NB4 (cell line): ENCODE measurements at regions not wholly inside any gene's neighbourhood (a gene's known extent, or its start where the extent isn't known, plus 50 kb on each side); places are given as distances from the start of the nearest gene placed in this dataset.

Experiments
- POLR2A ChIP-seq: IDR thresholded peaks from 2 replicates; pipeline ENCODE4 v1.6.1; 2011; ENCODE audit warnings: mild to moderate bottlenecking; ENCODE audit not compliant: insufficient read length; ENCODE audit errors: extremely low read depth
- TF ChIP-seq, protein P1 (sequence below): IDR thresholded peaks from 2 replicates; pipeline ENCODE4 v1.6.1; 2011; ENCODE audit warnings: low read depth, low read length
- TF ChIP-seq, protein P2 (sequence below): IDR thresholded peaks from one replicate; pipeline ENCODE4 v1.5.1; 2012; ENCODE audit warnings: low read depth, low read length

DNA sequence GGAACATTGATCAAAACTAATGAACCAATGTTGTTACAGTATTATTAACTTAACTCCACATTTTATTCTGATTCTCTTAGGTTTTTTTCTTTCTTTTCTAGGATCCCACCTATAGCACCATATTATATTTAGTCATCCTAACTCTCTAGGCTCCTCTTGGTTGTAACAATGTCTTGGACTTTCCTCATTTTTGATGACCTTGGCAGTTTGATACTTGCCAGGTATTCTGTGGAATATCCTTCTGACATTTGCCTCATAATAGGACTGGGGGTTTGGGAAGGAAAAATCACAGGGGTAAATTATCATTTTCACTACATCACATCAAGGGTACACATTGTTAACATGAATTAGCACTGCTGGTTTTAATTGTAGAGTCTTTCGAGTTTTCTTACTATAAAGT, 851.6 kb upstream of the SOX9 start:
- TF ChIP-seq, protein P1, sequence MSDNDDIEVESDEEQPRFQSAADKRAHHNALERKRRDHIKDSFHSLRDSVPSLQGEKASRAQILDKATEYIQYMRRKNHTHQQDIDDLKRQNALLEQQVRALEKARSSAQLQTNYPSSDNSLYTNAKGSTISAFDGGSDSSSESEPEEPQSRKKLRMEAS: no peak
- no peak for TF ChIP-seq POLR2A
- TF ChIP-seq, protein P2, sequence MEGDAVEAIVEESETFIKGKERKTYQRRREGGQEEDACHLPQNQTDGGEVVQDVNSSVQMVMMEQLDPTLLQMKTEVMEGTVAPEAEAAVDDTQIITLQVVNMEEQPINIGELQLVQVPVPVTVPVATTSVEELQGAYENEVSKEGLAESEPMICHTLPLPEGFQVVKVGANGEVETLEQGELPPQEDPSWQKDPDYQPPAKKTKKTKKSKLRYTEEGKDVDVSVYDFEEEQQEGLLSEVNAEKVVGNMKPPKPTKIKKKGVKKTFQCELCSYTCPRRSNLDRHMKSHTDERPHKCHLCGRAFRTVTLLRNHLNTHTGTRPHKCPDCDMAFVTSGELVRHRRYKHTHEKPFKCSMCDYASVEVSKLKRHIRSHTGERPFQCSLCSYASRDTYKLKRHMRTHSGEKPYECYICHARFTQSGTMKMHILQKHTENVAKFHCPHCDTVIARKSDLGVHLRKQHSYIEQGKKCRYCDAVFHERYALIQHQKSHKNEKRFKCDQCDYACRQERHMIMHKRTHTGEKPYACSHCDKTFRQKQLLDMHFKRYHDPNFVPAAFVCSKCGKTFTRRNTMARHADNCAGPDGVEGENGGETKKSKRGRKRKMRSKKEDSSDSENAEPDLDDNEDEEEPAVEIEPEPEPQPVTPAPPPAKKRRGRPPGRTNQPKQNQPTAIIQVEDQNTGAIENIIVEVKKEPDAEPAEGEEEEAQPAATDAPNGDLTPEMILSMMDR: no peak
